ENCODE measurements at regions not wholly inside any gene's neighbourhood (a gene's known extent, or its start where the extent isn't known, plus 50 kb on each side); places are given as distances from the start of the nearest gene placed in this dataset.

- TF ChIP-seq CTCF (optimal IDR thresholded peaks at IDR 0.05 in 1 of 3, IDR thresholded peaks at IDR 0.05 in 1 of 3, conservative IDR thresholded peaks at IDR 0.05 in 1 of 3; ENCODE audit: extremely low read depth in 1 of 3, insufficient read depth in 2 of 3, low read length in 3 of 3) (no peak), EZH2 (IDR thresholded peaks at IDR 0.05; ENCODE audit: low read length) (no peak)
Measured at GRCh38 chr5:157912621-157913325, 53.8 kb upstream of the CLINT1 start.

All from keratinocyte (primary cell).